ENCODE measurements at regions not wholly inside any gene's neighbourhood (a gene's known extent, or its start where the extent isn't known, plus 50 kb on each side); places are given as distances from the start of the nearest gene placed in this dataset.

DNA sequence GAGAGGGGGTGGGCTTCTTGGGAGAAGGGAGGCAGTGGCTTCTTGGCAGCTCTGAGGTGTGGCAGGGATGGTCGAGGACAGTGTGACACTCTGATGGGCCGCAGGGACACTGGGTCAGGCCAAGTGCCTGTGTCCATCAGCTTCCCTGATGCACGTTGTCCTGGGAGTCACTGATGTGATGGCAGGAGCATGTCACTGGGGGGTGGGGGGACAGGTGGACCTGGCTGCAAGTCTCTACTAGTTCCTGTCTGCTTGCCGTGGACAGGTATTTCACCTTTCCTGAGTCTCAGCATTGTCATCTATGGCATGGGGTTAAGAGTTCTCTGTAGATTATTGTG is 592.9 kb downstream of the TBC1D22A start:
- TF ChIP-seq, protein P1, sequence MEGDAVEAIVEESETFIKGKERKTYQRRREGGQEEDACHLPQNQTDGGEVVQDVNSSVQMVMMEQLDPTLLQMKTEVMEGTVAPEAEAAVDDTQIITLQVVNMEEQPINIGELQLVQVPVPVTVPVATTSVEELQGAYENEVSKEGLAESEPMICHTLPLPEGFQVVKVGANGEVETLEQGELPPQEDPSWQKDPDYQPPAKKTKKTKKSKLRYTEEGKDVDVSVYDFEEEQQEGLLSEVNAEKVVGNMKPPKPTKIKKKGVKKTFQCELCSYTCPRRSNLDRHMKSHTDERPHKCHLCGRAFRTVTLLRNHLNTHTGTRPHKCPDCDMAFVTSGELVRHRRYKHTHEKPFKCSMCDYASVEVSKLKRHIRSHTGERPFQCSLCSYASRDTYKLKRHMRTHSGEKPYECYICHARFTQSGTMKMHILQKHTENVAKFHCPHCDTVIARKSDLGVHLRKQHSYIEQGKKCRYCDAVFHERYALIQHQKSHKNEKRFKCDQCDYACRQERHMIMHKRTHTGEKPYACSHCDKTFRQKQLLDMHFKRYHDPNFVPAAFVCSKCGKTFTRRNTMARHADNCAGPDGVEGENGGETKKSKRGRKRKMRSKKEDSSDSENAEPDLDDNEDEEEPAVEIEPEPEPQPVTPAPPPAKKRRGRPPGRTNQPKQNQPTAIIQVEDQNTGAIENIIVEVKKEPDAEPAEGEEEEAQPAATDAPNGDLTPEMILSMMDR (conservative IDR thresholded peaks at IDR 0.05; ENCODE audit: low read depth, low read length) = no peak
- TF ChIP-seq SMC3 (IDR thresholded peaks at IDR 0.05; ENCODE audit: low read depth, low read length) (no peak), POLR2A (IDR thresholded peaks at IDR 0.05; ENCODE audit: low read depth, low read length) (no peak), RAD21 (IDR thresholded peaks at IDR 0.05; ENCODE audit: low read length) (no peak), BHLHE40 (IDR thresholded peaks at IDR 0.05; ENCODE audit: low read depth, low read length) (no peak), CHD1 (IDR thresholded peaks at IDR 0.05; ENCODE audit: low read depth, low read length) (no peak), MXI1 (IDR thresholded peaks at IDR 0.05; ENCODE audit: borderline replicate concordance, low read depth, low read length) (no peak), CEBPB (IDR thresholded peaks at IDR 0.05; ENCODE audit: low read depth, low read length) (no peak), RCOR1 (IDR thresholded peaks at IDR 0.05; ENCODE audit: insufficient replicate concordance, low read length) (no peak), FOS (IDR thresholded peaks at IDR 0.05; ENCODE audit: low read depth, low read length) (no peak), MAFK (IDR thresholded peaks at IDR 0.05; ENCODE audit: low read depth, low read length) (no peak)
- TF ChIP-seq, protein P2, sequence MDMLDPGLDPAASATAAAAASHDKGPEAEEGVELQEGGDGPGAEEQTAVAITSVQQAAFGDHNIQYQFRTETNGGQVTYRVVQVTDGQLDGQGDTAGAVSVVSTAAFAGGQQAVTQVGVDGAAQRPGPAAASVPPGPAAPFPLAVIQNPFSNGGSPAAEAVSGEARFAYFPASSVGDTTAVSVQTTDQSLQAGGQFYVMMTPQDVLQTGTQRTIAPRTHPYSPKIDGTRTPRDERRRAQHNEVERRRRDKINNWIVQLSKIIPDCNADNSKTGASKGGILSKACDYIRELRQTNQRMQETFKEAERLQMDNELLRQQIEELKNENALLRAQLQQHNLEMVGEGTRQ (IDR thresholded peaks at IDR 0.05; ENCODE audit: low read depth, low read length) = no peak
- TF ChIP-seq, protein P3, sequence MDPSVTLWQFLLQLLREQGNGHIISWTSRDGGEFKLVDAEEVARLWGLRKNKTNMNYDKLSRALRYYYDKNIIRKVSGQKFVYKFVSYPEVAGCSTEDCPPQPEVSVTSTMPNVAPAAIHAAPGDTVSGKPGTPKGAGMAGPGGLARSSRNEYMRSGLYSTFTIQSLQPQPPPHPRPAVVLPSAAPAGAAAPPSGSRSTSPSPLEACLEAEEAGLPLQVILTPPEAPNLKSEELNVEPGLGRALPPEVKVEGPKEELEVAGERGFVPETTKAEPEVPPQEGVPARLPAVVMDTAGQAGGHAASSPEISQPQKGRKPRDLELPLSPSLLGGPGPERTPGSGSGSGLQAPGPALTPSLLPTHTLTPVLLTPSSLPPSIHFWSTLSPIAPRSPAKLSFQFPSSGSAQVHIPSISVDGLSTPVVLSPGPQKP (IDR thresholded peaks at IDR 0.05; ENCODE audit: borderline replicate concordance, low read depth, low read length) = no peak

All from IMR-90 (cell line).